ENCODE measurements at regions not wholly inside any gene's neighbourhood (a gene's known extent, or its start where the extent isn't known, plus 50 kb on each side); places are given as distances from the start of the nearest gene placed in this dataset.

- CTCF ChIA-PET (ENCODE audit: low intra/inter-chr PET ratio): no interaction called here
- H3K4me2 ChIP-seq (ENCODE audit: insufficient read depth, low read length): no peak overlapping the region
Measured at GRCh38 chr13:90308249-90308648, 1039.2 kb upstream of the MIR17HG start.

GRCh38 chr13:90311929-90312328 is 1035.6 kb upstream of the MIR17HG start:
- H2AFZ ChIP-seq (ENCODE audit: low read depth, low read length): no peak overlapping the region
- H3K79me2 ChIP-seq (ENCODE audit: control insufficient read depth, insufficient read depth, low read length): no peaks in the 10 kb centered on the region
- intact Hi-C loops (cut with micrococcal nuclease) (no loop called here), in situ Hi-C loops (cut with MboI) (no loop called here)
- H3K4me1 ChIP-seq (replicated peaks in 1 of 2; ENCODE audit: control insufficient read depth in 2 of 2, insufficient read depth in 2 of 2, low read length in 2 of 2): no peaks in the 10 kb centered on the region
- H4K20me1 ChIP-seq (replicated peaks; ENCODE audit: control insufficient read depth, insufficient read depth, low read length): no peaks in the 10 kb centered on the region
- POLR2A ChIA-PET: interaction anchor here (0.6 to 1.2 kb wide), 2 partner anchors 28 to 42 kb away, joined by 3 read pairs; no protein-coding TSS in a partner anchor
- H3K9ac ChIP-seq (ENCODE audit: insufficient read depth in 1 of 2, low read depth in 2 of 2, low read length in 2 of 2): no peak overlapping the region
- BruUV-seq (replicated peaks): no TSS peak
- CTCF ChIA-PET (ENCODE audit: low intra/inter-chr PET ratio): no interaction called here
- DNase-seq (ENCODE audit: extremely low read depth in 1 of 4, low spot score in 3 of 4) (no peak), FAIRE-seq (no peak), ATAC-seq (no peak)
- 1% methylated on average over 7 of the region's 7 CpGs for WGBS (ENCODE audit: insufficient coverage, low coverage, missing lambda C conversion rate)
- H3K9me1 ChIP-seq (ENCODE audit: control insufficient read depth, insufficient read depth, low read length): no peaks in the 10 kb centered on the region
- no peak overlapping the region for H3K4me3 ChIP-seq
- no peak overlapping the region for H3K4me2 ChIP-seq (ENCODE audit: insufficient read depth, low read length)
- no peaks in the 10 kb centered on the region for H3K27me3 ChIP-seq (ENCODE audit: control insufficient read depth in 2 of 2, insufficient read depth in 2 of 2, low read length in 2 of 2)
- no peaks in the 10 kb centered on the region for H3K9me3 ChIP-seq (replicated peaks; ENCODE audit: control insufficient read depth, insufficient read depth, low read depth, low read length)
- H3K27ac ChIP-seq (ENCODE audit: extremely low read depth, low read depth, low read length): no peak overlapping the region
- H3K36me3 ChIP-seq (ENCODE audit: control insufficient read depth, insufficient read depth, low read length): no peaks in the 10 kb centered on the region
- peak in 1 of 2 experiments; percentile 85; a peak in 1 of 4 replicates for TF ChIP-seq MCM7 (IDR thresholded peaks at IDR 0.05)
- TF ChIP-seq, protein P1, sequence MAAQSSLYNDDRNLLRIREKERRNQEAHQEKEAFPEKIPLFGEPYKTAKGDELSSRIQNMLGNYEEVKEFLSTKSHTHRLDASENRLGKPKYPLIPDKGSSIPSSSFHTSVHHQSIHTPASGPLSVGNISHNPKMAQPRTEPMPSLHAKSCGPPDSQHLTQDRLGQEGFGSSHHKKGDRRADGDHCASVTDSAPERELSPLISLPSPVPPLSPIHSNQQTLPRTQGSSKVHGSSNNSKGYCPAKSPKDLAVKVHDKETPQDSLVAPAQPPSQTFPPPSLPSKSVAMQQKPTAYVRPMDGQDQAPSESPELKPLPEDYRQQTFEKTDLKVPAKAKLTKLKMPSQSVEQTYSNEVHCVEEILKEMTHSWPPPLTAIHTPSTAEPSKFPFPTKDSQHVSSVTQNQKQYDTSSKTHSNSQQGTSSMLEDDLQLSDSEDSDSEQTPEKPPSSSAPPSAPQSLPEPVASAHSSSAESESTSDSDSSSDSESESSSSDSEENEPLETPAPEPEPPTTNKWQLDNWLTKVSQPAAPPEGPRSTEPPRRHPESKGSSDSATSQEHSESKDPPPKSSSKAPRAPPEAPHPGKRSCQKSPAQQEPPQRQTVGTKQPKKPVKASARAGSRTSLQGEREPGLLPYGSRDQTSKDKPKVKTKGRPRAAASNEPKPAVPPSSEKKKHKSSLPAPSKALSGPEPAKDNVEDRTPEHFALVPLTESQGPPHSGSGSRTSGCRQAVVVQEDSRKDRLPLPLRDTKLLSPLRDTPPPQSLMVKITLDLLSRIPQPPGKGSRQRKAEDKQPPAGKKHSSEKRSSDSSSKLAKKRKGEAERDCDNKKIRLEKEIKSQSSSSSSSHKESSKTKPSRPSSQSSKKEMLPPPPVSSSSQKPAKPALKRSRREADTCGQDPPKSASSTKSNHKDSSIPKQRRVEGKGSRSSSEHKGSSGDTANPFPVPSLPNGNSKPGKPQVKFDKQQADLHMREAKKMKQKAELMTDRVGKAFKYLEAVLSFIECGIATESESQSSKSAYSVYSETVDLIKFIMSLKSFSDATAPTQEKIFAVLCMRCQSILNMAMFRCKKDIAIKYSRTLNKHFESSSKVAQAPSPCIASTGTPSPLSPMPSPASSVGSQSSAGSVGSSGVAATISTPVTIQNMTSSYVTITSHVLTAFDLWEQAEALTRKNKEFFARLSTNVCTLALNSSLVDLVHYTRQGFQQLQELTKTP (IDR thresholded peaks at IDR 0.05; ENCODE audit: low read depth in 1 of 2, partially characterized antibody in 2 of 2): no peak
- no peak for TF ChIP-seq ZFX (CRISPR knock-in tag; IDR thresholded peaks at IDR 0.05)
- TF ChIP-seq NR3C1 (CRISPR knock-in tag; IDR thresholded peaks at IDR 0.05): no peak
- peak; percentile 66 for TF ChIP-seq ILK (tag; IDR thresholded peaks at IDR 0.05; ENCODE audit: borderline replicate concordance, low read depth)
- TF ChIP-seq, protein P2, sequence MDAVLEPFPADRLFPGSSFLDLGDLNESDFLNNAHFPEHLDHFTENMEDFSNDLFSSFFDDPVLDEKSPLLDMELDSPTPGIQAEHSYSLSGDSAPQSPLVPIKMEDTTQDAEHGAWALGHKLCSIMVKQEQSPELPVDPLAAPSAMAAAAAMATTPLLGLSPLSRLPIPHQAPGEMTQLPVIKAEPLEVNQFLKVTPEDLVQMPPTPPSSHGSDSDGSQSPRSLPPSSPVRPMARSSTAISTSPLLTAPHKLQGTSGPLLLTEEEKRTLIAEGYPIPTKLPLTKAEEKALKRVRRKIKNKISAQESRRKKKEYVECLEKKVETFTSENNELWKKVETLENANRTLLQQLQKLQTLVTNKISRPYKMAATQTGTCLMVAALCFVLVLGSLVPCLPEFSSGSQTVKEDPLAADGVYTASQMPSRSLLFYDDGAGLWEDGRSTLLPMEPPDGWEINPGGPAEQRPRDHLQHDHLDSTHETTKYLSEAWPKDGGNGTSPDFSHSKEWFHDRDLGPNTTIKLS (IDR thresholded peaks at IDR 0.05; ENCODE audit: borderline replicate concordance, low read depth): no peak
- TF ChIP-seq MCM3 (IDR thresholded peaks at IDR 0.05): peak; percentile 72; the same call in 1 of the 2 replicates
- TF ChIP-seq NCOA4 (IDR thresholded peaks at IDR 0.05; ENCODE audit: partially characterized antibody): peak; percentile 8
- TF ChIP-seq OTX1 (CRISPR knock-in tag; IDR thresholded peaks at IDR 0.05): 0 out of 2 replicates have a peak, but pooled peaks have one; percentile 32
- no peak for TF ChIP-seq HSF4 (CRISPR knock-in tag; IDR thresholded peaks at IDR 0.05; ENCODE audit: borderline replicate concordance)

More at GRCh38 chr13:90308249-90308648, 1039.2 kb upstream of the MIR17HG start:
- ATAC-seq (no peak), DNase-seq (ENCODE audit: extremely low read depth in 1 of 4, low spot score in 3 of 4) (peak in 1 of 4 experiments; percentile 17), FAIRE-seq (no peak)
- TF ChIP-seq ZC3H11A (IDR thresholded peaks at IDR 0.05; ENCODE audit: low read depth, low read length) (no peak), ARHGAP35 (IDR thresholded peaks at IDR 0.05; ENCODE audit: partially characterized antibody) (no peak), PHF8 (IDR thresholded peaks at IDR 0.05; ENCODE audit: borderline replicate concordance, low read length) (peak; percentile 23; the same call in 1 of the 2 replicates), SMARCA4 (IDR thresholded peaks at IDR 0.05) (no peak), ARNT (IDR thresholded peaks at IDR 0.05) (no peak)
- Histone ChIP-seq H3K27me3 (ENCODE audit: control insufficient read depth in 2 of 2, insufficient read depth in 2 of 2, low read length in 2 of 2) (no peaks in the 10 kb centered on the region), H3K4me3 (no peak overlapping the region), H4K20me1 (replicated peaks; ENCODE audit: control insufficient read depth, insufficient read depth, low read length) (no peaks in the 10 kb centered on the region), H2AFZ (ENCODE audit: low read depth, low read length) (no peak overlapping the region), H3K79me2 (ENCODE audit: control insufficient read depth, insufficient read depth, low read length) (no peaks in the 10 kb centered on the region), H3K9ac (ENCODE audit: insufficient read depth in 1 of 2, low read depth in 2 of 2, low read length in 2 of 2) (no peak overlapping the region), H3K4me1 (replicated peaks in 1 of 2; ENCODE audit: control insufficient read depth in 2 of 2, insufficient read depth in 2 of 2, low read length in 2 of 2) (no peaks in the 10 kb centered on the region), H3K36me3 (ENCODE audit: control insufficient read depth, insufficient read depth, low read length) (no peaks in the 10 kb centered on the region), H3K27ac (ENCODE audit: extremely low read depth, low read depth, low read length) (no peak overlapping the region), H3K9me1 (ENCODE audit: control insufficient read depth, insufficient read depth, low read length) (no peaks in the 10 kb centered on the region), H3K9me3 (replicated peaks; ENCODE audit: control insufficient read depth, insufficient read depth, low read depth, low read length) (no peaks in the 10 kb centered on the region)
- POLR2A ChIA-PET: no interaction called here
- no TSS peak for BruUV-seq (replicated peaks)
- in situ Hi-C loops (cut with MboI) (no loop called here), intact Hi-C loops (cut with micrococcal nuclease) (no loop called here)

Data from K562 (cell line).